Liver (tissue), 3 donors: ENCODE measurements at regions not wholly inside any gene's neighbourhood (a gene's known extent, or its start where the extent isn't known, plus 50 kb on each side); places are given as distances from the start of the nearest gene placed in this dataset.

Source experiments
- CTCF ChIP-seq: fragments of 150-350 bp; IDR thresholded peaks from 2 replicates; pipeline ENCODE4 v1.5.1; 2017; ENCODE audit warnings: improper control_type of control experiment, low read depth, low read length; ENCODE audit not compliant: missing input control
- GABPA ChIP-seq, 2 donors: IDR thresholded peaks in 1 of 2; conservative IDR thresholded peaks in 1 of 2; 2 replicates each; pipeline ENCODE4 v1.6.1; 2016; ENCODE audit warnings: antibody characterized with exemption in 2 of 2, mild to moderate bottlenecking in 1 of 2, moderate library complexity in 1 of 2
- HNF4A ChIP-seq, 2 donors: conservative IDR thresholded peaks; 2 replicates each; pipeline ENCODE4 v1.6.1; 2016; ENCODE audit warnings: antibody characterized with exemption in 2 of 2, mild to moderate bottlenecking in 2 of 2
- JUND ChIP-seq, 2 donors: IDR thresholded peaks; 2 replicates each; pipeline ENCODE4 v1.6.1; 2016; ENCODE audit warnings: antibody characterized with exemption in 2 of 2
- MAX ChIP-seq: IDR thresholded peaks from 2 replicates; pipeline ENCODE4 v1.6.1; 2016; ENCODE audit warnings: antibody characterized with exemption
- NR2F2 ChIP-seq: IDR thresholded peaks from 2 replicates; pipeline ENCODE4 v1.6.1; 2016; ENCODE audit warnings: antibody characterized with exemption
- REST ChIP-seq: IDR thresholded peaks from 2 replicates; pipeline ENCODE4 v1.6.1; 2016; ENCODE audit warnings: antibody characterized with exemption, mild to moderate bottlenecking
- RXRA ChIP-seq, 2 donors: IDR thresholded peaks; 2 replicates each; pipeline ENCODE4 v1.6.1; 2017 to 2018; ENCODE audit warnings: antibody characterized with exemption in 2 of 2, mild to moderate bottlenecking in 1 of 2
- TAF1 ChIP-seq: conservative IDR thresholded peaks from 2 replicates; pipeline ENCODE4 v1.6.1; 2016; ENCODE audit warnings: antibody characterized with exemption, mild to moderate bottlenecking
- TF ChIP-seq, protein P1 (sequence below): IDR thresholded peaks from 2 replicates; pipeline ENCODE4 v1.6.1; 2016; ENCODE audit warnings: antibody characterized with exemption
- donor health status: healthy.
- donor health status: healthy.

- TF ChIP-seq CTCF = no peak
- TF ChIP-seq REST = no peak
- no peak for TF ChIP-seq HNF4A (conservative IDR thresholded peaks at IDR 0.05)
- no peak for TF ChIP-seq RXRA (IDR thresholded peaks at IDR 0.05)
- no peak for TF ChIP-seq MAX
- no peak for TF ChIP-seq GABPA (IDR thresholded peaks at IDR 0.05 in 1 of 2, conservative IDR thresholded peaks at IDR 0.05 in 1 of 2)
- TF ChIP-seq, protein P1, sequence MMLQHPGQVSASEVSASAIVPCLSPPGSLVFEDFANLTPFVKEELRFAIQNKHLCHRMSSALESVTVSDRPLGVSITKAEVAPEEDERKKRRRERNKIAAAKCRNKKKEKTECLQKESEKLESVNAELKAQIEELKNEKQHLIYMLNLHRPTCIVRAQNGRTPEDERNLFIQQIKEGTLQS = no peak
- TF ChIP-seq NR2F2 = no peak
- TF ChIP-seq JUND (IDR thresholded peaks at IDR 0.05) = no peak
- no peak for TF ChIP-seq TAF1
These were observed 504.0 kb upstream of the TGFBR2 start for GRCh38 chr3:30102356-30102755.
